Ishikawa (cell line): ENCODE measurements at regions not wholly inside any gene's neighbourhood (a gene's known extent, or its start where the extent isn't known, plus 50 kb on each side); places are given as distances from the start of the nearest gene placed in this dataset.

Experiments used
- CEBPB ChIP-seq: IDR thresholded peaks from 2 replicates; pipeline ENCODE4 v1.6.1; 2012
- CREB1 ChIP-seq: IDR thresholded peaks from 2 replicates; pipeline ENCODE4 v1.6.1; 2012; ENCODE audit warnings: low read depth
- EGR1 ChIP-seq: IDR thresholded peaks from 2 replicates; pipeline ENCODE4 v1.6.1; 2012
- EP300 ChIP-seq: IDR thresholded peaks from 2 replicates; pipeline ENCODE4 v1.6.1; 2012; ENCODE audit warnings: borderline replicate concordance
- FOXM1 ChIP-seq: IDR thresholded peaks from 2 replicates; pipeline ENCODE4 v1.6.1; 2012; ENCODE audit warnings: low read depth, borderline replicate concordance
- MAX ChIP-seq: IDR thresholded peaks from 2 replicates; pipeline ENCODE4 v1.6.1; 2012
- NFIC ChIP-seq: IDR thresholded peaks from 2 replicates; pipeline ENCODE4 v1.6.1; 2012
- RAD21 ChIP-seq: IDR thresholded peaks from 2 replicates; pipeline ENCODE4 v1.6.1; 2012; ENCODE audit warnings: low read depth
- REST ChIP-seq: IDR thresholded peaks from 2 replicates; pipeline ENCODE4 v1.6.1; 2012; ENCODE audit warnings: low read depth, mild to moderate bottlenecking
- TAF1 ChIP-seq: IDR thresholded peaks from 2 replicates; pipeline ENCODE4 v1.6.1; 2012; ENCODE audit warnings: low read depth, mild to moderate bottlenecking
- TCF12 ChIP-seq: IDR thresholded peaks from 2 replicates; pipeline ENCODE4 v1.6.1; 2012; ENCODE audit warnings: low read depth
- TEAD4 ChIP-seq: IDR thresholded peaks from 2 replicates; pipeline ENCODE4 v1.6.1; 2012
- USF1 ChIP-seq: IDR thresholded peaks from 2 replicates; pipeline ENCODE4 v1.6.1; 2012
- YY1 ChIP-seq: IDR thresholded peaks from 2 replicates; pipeline ENCODE4 v1.6.1; 2012; ENCODE audit warnings: low read depth
- ZBTB7A ChIP-seq: IDR thresholded peaks from 2 replicates; pipeline ENCODE4 v1.6.1; 2012; ENCODE audit warnings: low read depth

- TF ChIP-seq CEBPB: no peak
- TF ChIP-seq NFIC: no peak
- no peak for TF ChIP-seq EGR1
Observed at GRCh38 chr2:16615687-16616615, 49.7 kb downstream of the CYRIA start.

- no peak for TF ChIP-seq ZBTB7A
- TF ChIP-seq EGR1: no peak
- no peak for TF ChIP-seq CEBPB
Observed at GRCh38 chr2:16615246-16615645, 50.4 kb downstream of the CYRIA start.

GRCh38 chr2:16614314-16614860 is 51.2 kb downstream of the CYRIA start:
- no peak for TF ChIP-seq EP300
- no peak for TF ChIP-seq RAD21
- TF ChIP-seq TCF12: no peak
- no peak for TF ChIP-seq TEAD4
- TF ChIP-seq TAF1: no peak
- TF ChIP-seq CREB1: no peak
- TF ChIP-seq YY1: no peak
- no peak for TF ChIP-seq MAX
- TF ChIP-seq REST: no peak
- TF ChIP-seq NFIC: no peak
- TF ChIP-seq ZBTB7A: no peak
- TF ChIP-seq CEBPB: no peak
- TF ChIP-seq FOXM1: no peak
- TF ChIP-seq USF1: no peak
- no peak for TF ChIP-seq EGR1

- TF ChIP-seq YY1 (no peak), RAD21 (peak; percentile 84)
Observed at GRCh38 chr2:16613539-16614011, 52.1 kb downstream of the CYRIA start.

DNA sequence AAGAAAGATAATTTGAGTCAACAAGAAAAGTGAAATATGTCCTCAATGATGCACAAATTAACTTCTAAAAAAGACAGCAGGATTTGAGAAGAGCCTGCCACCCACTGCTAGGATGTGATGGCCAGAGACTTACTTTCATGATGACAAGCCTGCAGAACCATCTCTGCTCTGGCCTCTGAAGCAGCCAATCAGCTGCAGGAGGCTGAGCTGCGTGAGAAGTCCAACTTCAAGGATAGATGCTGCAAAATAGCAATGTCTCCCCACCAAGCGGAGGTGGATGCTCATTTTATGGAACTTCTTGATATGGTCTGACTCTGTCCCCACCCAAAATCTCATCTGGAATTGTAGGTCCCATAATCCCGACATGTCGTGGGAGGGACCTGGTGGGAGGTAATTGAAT is 53.1 kb downstream of the CYRIA start:
- TF ChIP-seq USF1 (no peak), TCF12 (no peak), EGR1 (no peak), REST (no peak), ZBTB7A (no peak), FOXM1 (no peak), NFIC (no peak), TAF1 (no peak), EP300 (no peak), CEBPB (no peak)

GRCh38 chr2:16609786-16610185 is 55.8 kb downstream of the CYRIA start:
- TF ChIP-seq EGR1: no peak
- TF ChIP-seq USF1: no peak
